ENCODE measurements at regions not wholly inside any gene's neighbourhood (a gene's known extent, or its start where the extent isn't known, plus 50 kb on each side); places are given as distances from the start of the nearest gene placed in this dataset.

- WGBS (ENCODE audit: low lambda C conversion rate, missing lambda C conversion rate), result 40% methylated on average over 2 of the region's 2 CpGs
- Histone ChIP-seq H3K4me3 (no peak overlapping the region), H3K9me2 (replicated peaks; ENCODE audit: insufficient read depth) (no peaks in the 10 kb centered on the region), H3K79me2 (no peaks in the 10 kb centered on the region), H4K20me1 (ENCODE audit: insufficient read depth, poor library complexity, severe bottlenecking) (no peaks in the 10 kb centered on the region), H3K27ac (peak overlapping the region; percentile 52), H3K4me2 (no peak overlapping the region), H2AFZ (no peak overlapping the region), H3K36me3 (replicated peaks; ENCODE audit: insufficient read depth, low read depth) (no peaks in the 10 kb centered on the region), H3K9me3 (ENCODE audit: low read depth) (no peaks in the 10 kb centered on the region), H3K27me3 (no peaks in the 10 kb centered on the region), H3K4me1 (ENCODE audit: insufficient read depth) (no peaks in the 10 kb centered on the region)
- peak; percentile 62 for DNase-seq (ENCODE audit: low spot score)
- TF ChIP-seq EZH2 (IDR thresholded peaks at IDR 0.05; ENCODE audit: borderline replicate concordance) (no peak), EZH2phosphoT487 (IDR thresholded peaks at IDR 0.05; ENCODE audit: low read depth, severe bottlenecking, unreplicated experiment) (no peak), CTCF (IDR thresholded peaks at IDR 0.05; ENCODE audit: poor library complexity) (no peak)
Measured at GRCh38 chrX:67780694-67781109, 236.9 kb downstream of the AR start.

GRCh38 chrX:67781132-67781531, 237.3 kb downstream of the AR start:
- 64% methylated on average over 3 of the region's 3 CpGs for WGBS (ENCODE audit: low lambda C conversion rate, missing lambda C conversion rate)

GRCh38 chrX:67784712-67785111, 240.9 kb downstream of the AR start:
- WGBS (ENCODE audit: low lambda C conversion rate, missing lambda C conversion rate), result 64% methylated on average over 2 of the region's 2 CpGs
- no peak overlapping the region for H3K27ac ChIP-seq
- H2AFZ ChIP-seq, result no peak overlapping the region

More at GRCh38 chrX:67781132-67781531, 237.3 kb downstream of the AR start:
- H3K9me2 ChIP-seq (replicated peaks; ENCODE audit: insufficient read depth), result no peaks in the 10 kb centered on the region
- DNase-seq (ENCODE audit: low spot score), result no peak
- H4K20me1 ChIP-seq (ENCODE audit: insufficient read depth, poor library complexity, severe bottlenecking), result no peaks in the 10 kb centered on the region
- H3K27me3 ChIP-seq, result no peaks in the 10 kb centered on the region
- H3K9me3 ChIP-seq (ENCODE audit: low read depth), result no peaks in the 10 kb centered on the region
- H3K36me3 ChIP-seq (replicated peaks; ENCODE audit: insufficient read depth, low read depth), result no peaks in the 10 kb centered on the region
- no peaks in the 10 kb centered on the region for H3K4me1 ChIP-seq (ENCODE audit: insufficient read depth)
- no peaks in the 10 kb centered on the region for H3K79me2 ChIP-seq
- no peak for TF ChIP-seq EZH2 (IDR thresholded peaks at IDR 0.05; ENCODE audit: borderline replicate concordance)
- peak; percentile 22 for TF ChIP-seq CTCF (IDR thresholded peaks at IDR 0.05; ENCODE audit: poor library complexity)
- peak overlapping the region; percentile 38 for H3K27ac ChIP-seq
- H3K4me2 ChIP-seq, result no peak overlapping the region
- peak overlapping the region; percentile 29 for H2AFZ ChIP-seq
- no peak overlapping the region for H3K4me3 ChIP-seq

More at GRCh38 chrX:67784712-67785111, 240.9 kb downstream of the AR start:
- Histone ChIP-seq H3K9me2 (replicated peaks; ENCODE audit: insufficient read depth) (no peaks in the 10 kb centered on the region), H3K27me3 (no peaks in the 10 kb centered on the region), H3K4me2 (no peak overlapping the region), H3K4me1 (ENCODE audit: insufficient read depth) (no peaks in the 10 kb centered on the region), H3K4me3 (no peak overlapping the region), H3K36me3 (replicated peaks; ENCODE audit: insufficient read depth, low read depth) (no peaks in the 10 kb centered on the region), H3K79me2 (no peaks in the 10 kb centered on the region), H3K9me3 (ENCODE audit: low read depth) (no peaks in the 10 kb centered on the region), H4K20me1 (ENCODE audit: insufficient read depth, poor library complexity, severe bottlenecking) (no peaks in the 10 kb centered on the region)
- TF ChIP-seq CTCF (IDR thresholded peaks at IDR 0.05; ENCODE audit: poor library complexity), result no peak
- no peak for TF ChIP-seq EZH2 (IDR thresholded peaks at IDR 0.05; ENCODE audit: borderline replicate concordance)
- TF ChIP-seq EZH2phosphoT487 (IDR thresholded peaks at IDR 0.05; ENCODE audit: low read depth, severe bottlenecking, unreplicated experiment), result no peak
- DNase-seq (ENCODE audit: low spot score), result no peak
